ENCODE measurements at regions not wholly inside any gene's neighbourhood (a gene's known extent, or its start where the extent isn't known, plus 50 kb on each side); places are given as distances from the start of the nearest gene placed in this dataset.
"Not testable (repeated sequence)": the region's sequence is repeated elsewhere in the genome, so short reads cannot be mapped to it uniquely, and the experiment has no call there.

DNA sequence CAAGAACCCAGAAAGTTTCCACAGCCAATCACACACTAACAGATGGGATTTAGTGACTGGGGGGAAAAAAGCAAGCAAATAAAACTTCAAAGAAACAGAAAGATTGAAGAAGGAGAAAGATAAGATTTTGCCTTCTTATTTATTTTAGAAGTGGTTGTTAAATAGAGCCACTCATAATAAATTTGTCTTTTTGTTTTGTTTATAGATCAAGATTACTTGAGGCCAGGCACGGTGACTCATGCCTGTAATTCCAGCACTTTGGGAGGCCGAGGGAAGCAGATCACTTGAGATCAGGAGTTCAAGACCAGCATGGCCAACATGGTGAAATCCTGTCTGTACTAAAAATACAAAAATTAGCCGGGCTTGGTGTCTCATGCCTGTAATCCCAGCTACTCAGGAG, 94.9 kb upstream of the RANBP3L start:
- H3K36me3 Mint-ChIP-seq (ENCODE audit: low read depth) = no peaks in the 10 kb centered on the region
- no peak overlapping the region for H3K4me3 Mint-ChIP-seq
- H3K9me3 Mint-ChIP-seq = no peaks in the 10 kb centered on the region
- no peak for ATAC-seq (replicated peaks)
- peaks cover 17% of the 10 kb centered on the region for H3K27me3 Mint-ChIP-seq
- H3K27ac Mint-ChIP-seq = no peak overlapping the region
- H3K4me1 Mint-ChIP-seq = no peaks in the 10 kb centered on the region

GRCh38 chr5:36397901-36398536, 96.3 kb upstream of the RANBP3L start:
- H3K36me3 Mint-ChIP-seq (ENCODE audit: low read depth) = no peaks in the 10 kb centered on the region
- no peaks in the 10 kb centered on the region for H3K4me1 Mint-ChIP-seq
- H3K9me3 Mint-ChIP-seq = no peaks in the 10 kb centered on the region
- peaks cover 11% of the 10 kb centered on the region for H3K27me3 Mint-ChIP-seq
- no peak for ATAC-seq (replicated peaks)
- H3K27ac Mint-ChIP-seq = no peak overlapping the region
- no peak overlapping the region for H3K4me3 Mint-ChIP-seq

DNA sequence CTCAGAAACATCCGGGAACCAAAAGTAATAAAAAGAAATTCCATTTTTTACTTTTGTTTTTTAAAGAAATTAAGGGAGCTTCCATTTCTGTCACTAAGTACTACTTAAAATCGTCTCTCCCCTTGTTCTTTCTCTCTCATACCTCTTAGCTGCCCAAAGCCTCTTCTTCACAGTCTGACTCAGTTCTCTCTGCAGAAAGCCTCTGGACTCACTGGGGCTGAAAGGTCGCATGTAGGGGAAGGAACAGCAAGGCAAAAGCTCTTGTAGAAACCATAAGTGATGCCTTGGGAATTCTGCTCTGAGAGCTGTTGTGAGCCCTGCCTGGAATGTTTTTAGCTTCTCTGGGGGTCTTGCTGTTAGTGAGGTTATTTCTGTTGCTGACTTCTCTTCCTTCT, 100.8 kb upstream of the RANBP3L start:
- Mint-ChIP-seq H3K4me1 (no peaks in the 10 kb centered on the region), H3K27me3 (peaks cover 14% of the 10 kb centered on the region), H3K4me3 (no peak overlapping the region), H3K36me3 (ENCODE audit: low read depth) (no peaks in the 10 kb centered on the region), H3K27ac (no peak overlapping the region), H3K9me3 (no peaks in the 10 kb centered on the region)
- no peak for ATAC-seq (replicated peaks)

GRCh38 chr5:36403632-36404311, 102.1 kb upstream of the RANBP3L start:
- Mint-ChIP-seq H3K4me3 (no peak overlapping the region), H3K27ac (no peak overlapping the region), H3K9me3 (no peaks in the 10 kb centered on the region), H3K4me1 (no peaks in the 10 kb centered on the region), H3K36me3 (ENCODE audit: low read depth) (no peaks in the 10 kb centered on the region), H3K27me3 (peaks cover 18% of the 10 kb centered on the region)
- ATAC-seq (replicated peaks) = no peak

GRCh38 chr5:36406023-36406422, 104.3 kb upstream of the RANBP3L start:
- ATAC-seq (replicated peaks) = no peak
- no peaks in the 10 kb centered on the region for H3K9me3 Mint-ChIP-seq
- no peak overlapping the region for H3K27ac Mint-ChIP-seq
- no peak overlapping the region for H3K4me3 Mint-ChIP-seq
- H3K36me3 Mint-ChIP-seq (ENCODE audit: low read depth) = no peaks in the 10 kb centered on the region
- H3K4me1 Mint-ChIP-seq = no peaks in the 10 kb centered on the region
- H3K27me3 Mint-ChIP-seq = peaks cover 26% of the 10 kb centered on the region

DNA sequence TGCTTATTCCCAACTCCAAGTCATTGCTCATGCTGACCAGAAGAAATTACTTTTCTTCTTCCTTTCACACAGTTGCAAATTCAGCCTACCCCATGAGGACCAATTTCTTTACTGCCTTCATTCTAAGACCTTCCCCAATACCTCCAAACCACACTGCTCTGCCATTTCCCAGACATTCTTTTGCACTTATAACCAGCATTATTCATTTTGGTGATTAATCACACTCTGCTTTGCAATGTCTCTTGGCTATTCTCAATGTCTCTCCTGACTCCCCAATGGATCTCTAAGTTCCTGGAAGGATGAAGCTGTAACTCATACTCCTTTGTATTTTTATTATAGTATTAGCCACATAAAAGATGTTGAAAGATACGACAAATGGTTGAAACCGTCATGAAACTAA, 105.7 kb upstream of the RANBP3L start:
- H3K4me1 Mint-ChIP-seq = no peaks in the 10 kb centered on the region

GRCh38 chr5:36409711-36410110, 108.0 kb upstream of the RANBP3L start:
- H3K27ac Mint-ChIP-seq; H3K4me1 Mint-ChIP-seq; ATAC-seq (replicated peaks): not testable (repeated sequence)

More for the DNA sequence above, 105.7 kb upstream of the RANBP3L start:
- no peak overlapping the region for H3K27ac Mint-ChIP-seq
- H3K36me3 Mint-ChIP-seq (ENCODE audit: low read depth) = no peaks in the 10 kb centered on the region
- H3K27me3 Mint-ChIP-seq = peaks cover 30% of the 10 kb centered on the region
- no peak overlapping the region for H3K4me3 Mint-ChIP-seq
- ATAC-seq (replicated peaks) = no peak
- no peaks in the 10 kb centered on the region for H3K9me3 Mint-ChIP-seq

DNA sequence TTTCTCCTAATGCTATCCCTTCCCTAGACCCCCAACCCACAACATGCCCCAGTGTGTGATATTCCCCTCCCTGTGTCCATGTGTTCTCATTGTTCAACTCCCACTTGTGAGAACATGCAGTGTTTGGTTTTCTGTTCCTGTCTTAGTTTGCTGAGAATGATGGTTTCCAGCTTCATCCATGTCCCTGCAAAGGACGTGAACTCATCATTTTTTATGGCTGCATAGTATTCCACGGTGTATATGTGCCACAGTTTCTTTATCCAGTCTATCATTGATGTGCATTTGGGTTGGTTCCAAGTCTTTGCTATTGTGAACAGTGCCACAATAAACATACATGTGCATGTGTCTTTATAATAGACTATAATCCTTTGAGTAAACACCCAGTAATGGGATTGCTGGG, 109.0 kb upstream of the RANBP3L start:
- not testable (repeated sequence) for H3K9me3 Mint-ChIP-seq; H3K4me1 Mint-ChIP-seq; H3K27ac Mint-ChIP-seq; ATAC-seq (replicated peaks); H3K36me3 Mint-ChIP-seq (ENCODE audit: low read depth); H3K4me3 Mint-ChIP-seq
- peaks cover 28% of the 10 kb centered on the region for H3K27me3 Mint-ChIP-seq

More at GRCh38 chr5:36409711-36410110, 108.0 kb upstream of the RANBP3L start:
- H3K4me3 Mint-ChIP-seq; H3K36me3 Mint-ChIP-seq (ENCODE audit: low read depth); H3K9me3 Mint-ChIP-seq: not testable (repeated sequence)
- H3K27me3 Mint-ChIP-seq = peaks cover 28% of the 10 kb centered on the region

GRCh38 chr5:36414869-36415282, 113.2 kb upstream of the RANBP3L start:
- ATAC-seq (replicated peaks) = no peak
- H3K9me3 Mint-ChIP-seq = no peaks in the 10 kb centered on the region
- H3K36me3 Mint-ChIP-seq (ENCODE audit: low read depth) = no peaks in the 10 kb centered on the region
- H3K27me3 Mint-ChIP-seq = peaks cover 8% of the 10 kb centered on the region
- H3K4me3 Mint-ChIP-seq = no peak overlapping the region
- H3K27ac Mint-ChIP-seq = no peak overlapping the region
- no peaks in the 10 kb centered on the region for H3K4me1 Mint-ChIP-seq

DNA sequence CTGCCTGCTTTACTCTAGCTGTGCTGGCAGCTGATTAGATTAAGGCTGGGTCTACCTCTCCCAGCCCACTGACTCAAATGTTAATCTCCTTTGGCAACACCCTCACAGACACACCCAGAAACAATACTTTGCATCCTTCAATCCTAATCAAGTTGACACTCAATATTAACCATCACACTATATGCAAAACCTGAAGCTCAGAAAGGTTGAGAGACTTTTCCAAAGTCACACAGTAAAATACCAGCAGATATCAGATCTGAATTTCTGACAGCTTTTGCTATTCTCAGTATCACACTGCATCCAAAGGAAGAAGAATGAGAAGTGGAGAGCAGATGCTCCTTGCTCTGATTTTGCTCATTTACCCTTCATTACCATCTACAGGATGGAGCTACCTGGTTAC, 114.9 kb upstream of the RANBP3L start:
- ATAC-seq (replicated peaks) = no peak
- Mint-ChIP-seq H3K36me3 (ENCODE audit: low read depth) (no peaks in the 10 kb centered on the region), H3K27me3 (peaks cover 4% of the 10 kb centered on the region), H3K4me3 (no peak overlapping the region), H3K9me3 (no peaks in the 10 kb centered on the region), H3K27ac (no peak overlapping the region), H3K4me1 (no peaks in the 10 kb centered on the region)

DNA sequence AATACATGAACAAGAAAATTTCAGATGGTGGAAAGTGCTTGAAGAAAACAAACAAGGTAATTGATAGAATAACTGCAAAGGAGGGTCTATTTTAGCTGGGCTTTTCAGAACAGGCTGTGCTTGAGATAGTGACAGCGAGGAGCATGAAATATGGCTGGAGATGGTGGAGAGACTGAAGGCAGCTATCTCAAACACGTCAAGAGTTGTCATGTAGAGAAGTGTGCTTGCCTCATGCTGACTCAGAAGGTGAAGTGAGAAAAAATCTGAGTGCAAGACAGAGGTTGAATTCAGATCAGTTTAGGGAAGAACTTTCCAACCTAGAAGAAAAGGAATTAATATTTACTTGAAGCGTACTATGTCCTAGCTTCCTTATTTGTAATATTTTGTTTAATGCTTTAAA, 115.5 kb upstream of the RANBP3L start:
- H3K9me3 Mint-ChIP-seq = no peaks in the 10 kb centered on the region
- no peak overlapping the region for H3K4me3 Mint-ChIP-seq
- no peaks in the 10 kb centered on the region for H3K4me1 Mint-ChIP-seq
- peaks cover 4% of the 10 kb centered on the region for H3K27me3 Mint-ChIP-seq
- H3K36me3 Mint-ChIP-seq (ENCODE audit: low read depth) = no peaks in the 10 kb centered on the region
- ATAC-seq (replicated peaks) = no peak
- H3K27ac Mint-ChIP-seq = no peak overlapping the region

DNA sequence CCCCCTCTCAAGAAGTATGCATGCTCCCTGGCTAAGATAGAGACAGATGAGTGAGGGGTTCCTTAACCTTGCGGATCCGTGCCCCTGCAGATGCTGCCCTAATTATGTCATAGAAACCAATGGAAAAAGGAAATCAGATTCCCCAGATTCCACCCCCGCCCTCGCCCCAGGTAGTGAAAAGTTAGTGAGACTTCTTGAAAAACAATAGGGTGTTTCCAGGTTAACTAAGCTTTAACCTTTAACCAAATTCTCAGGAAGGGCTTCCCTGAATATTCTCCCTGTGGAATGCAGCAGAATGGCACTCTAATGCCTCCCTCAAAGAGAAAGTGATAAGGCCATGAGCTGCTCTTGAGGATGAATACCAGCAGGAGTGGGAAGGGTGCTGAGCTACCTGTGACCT, 116.0 kb upstream of the RANBP3L start:
- Mint-ChIP-seq H3K9me3 (no peaks in the 10 kb centered on the region), H3K27me3 (peaks cover 4% of the 10 kb centered on the region), H3K4me1 (no peaks in the 10 kb centered on the region), H3K36me3 (ENCODE audit: low read depth) (no peaks in the 10 kb centered on the region), H3K4me3 (no peak overlapping the region), H3K27ac (no peak overlapping the region)
- ATAC-seq (replicated peaks) = no peak

- Mint-ChIP-seq H3K4me3 (no peak overlapping the region), H3K27ac (no peak overlapping the region), H3K9me3 (no peaks in the 10 kb centered on the region), H3K4me1 (no peaks in the 10 kb centered on the region), H3K27me3 (no peaks in the 10 kb centered on the region), H3K36me3 (ENCODE audit: low read depth) (no peaks in the 10 kb centered on the region)
- peak; percentile 32 for ATAC-seq (replicated peaks)
These were observed 116.7 kb upstream of the RANBP3L start for GRCh38 chr5:36418152-36418979.

GRCh38 chr5:36421256-36421655, 119.6 kb upstream of the RANBP3L start:
- no peaks in the 10 kb centered on the region for H3K9me3 Mint-ChIP-seq
- no peaks in the 10 kb centered on the region for H3K4me1 Mint-ChIP-seq
- ATAC-seq (replicated peaks) = no peak
- H3K36me3 Mint-ChIP-seq (ENCODE audit: low read depth) = no peaks in the 10 kb centered on the region
- no peaks in the 10 kb centered on the region for H3K27me3 Mint-ChIP-seq
- H3K27ac Mint-ChIP-seq = no peak overlapping the region
- no peak overlapping the region for H3K4me3 Mint-ChIP-seq

DNA sequence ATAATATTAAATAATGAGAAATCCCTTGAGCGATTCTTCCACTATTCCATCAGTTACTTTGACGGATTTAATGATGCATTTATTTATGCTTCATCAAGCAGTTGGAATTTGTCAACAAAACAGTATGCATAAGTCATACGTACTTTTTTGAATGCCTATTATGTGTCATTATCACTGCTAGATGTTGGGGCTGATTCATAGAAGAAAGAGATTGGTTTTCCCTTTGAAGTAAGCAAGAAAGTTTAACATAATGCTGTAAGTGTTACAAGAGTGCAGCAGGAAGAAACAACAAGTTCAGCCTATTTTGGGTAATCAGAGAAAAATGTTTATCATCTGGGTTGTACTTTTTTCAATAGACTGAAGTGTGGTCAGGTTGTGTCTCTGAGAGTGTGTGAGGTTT, 121.2 kb upstream of the RANBP3L start:
- Mint-ChIP-seq H3K4me3 (no peak overlapping the region), H3K27me3 (no peaks in the 10 kb centered on the region), H3K36me3 (ENCODE audit: low read depth) (no peaks in the 10 kb centered on the region), H3K27ac (no peak overlapping the region), H3K4me1 (no peaks in the 10 kb centered on the region), H3K9me3 (no peaks in the 10 kb centered on the region)
- ATAC-seq (replicated peaks) = peak; percentile 37
